ENCODE measurements at regions not wholly inside any gene's neighbourhood (a gene's known extent, or its start where the extent isn't known, plus 50 kb on each side); places are given as distances from the start of the nearest gene placed in this dataset.

DNA sequence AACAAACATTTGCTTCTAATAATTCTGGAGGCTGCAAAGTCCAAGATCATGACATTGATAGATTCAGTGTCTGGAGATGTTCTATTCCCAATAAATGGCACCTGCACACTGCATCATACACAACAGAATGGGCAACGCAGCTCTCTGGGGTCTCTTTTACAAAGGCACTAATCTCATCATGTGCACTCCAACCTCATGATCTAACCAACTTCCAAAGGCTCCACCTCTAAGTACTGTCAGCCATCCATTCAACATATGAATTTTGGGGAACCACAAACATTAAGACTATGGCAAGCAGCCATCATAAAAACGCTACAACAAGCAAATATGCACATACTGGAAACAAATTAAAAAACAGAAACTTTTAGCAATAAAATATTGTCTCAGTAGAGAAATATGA is 121.1 kb downstream of the CYLC2 start:
- TF ChIP-seq, protein P1, sequence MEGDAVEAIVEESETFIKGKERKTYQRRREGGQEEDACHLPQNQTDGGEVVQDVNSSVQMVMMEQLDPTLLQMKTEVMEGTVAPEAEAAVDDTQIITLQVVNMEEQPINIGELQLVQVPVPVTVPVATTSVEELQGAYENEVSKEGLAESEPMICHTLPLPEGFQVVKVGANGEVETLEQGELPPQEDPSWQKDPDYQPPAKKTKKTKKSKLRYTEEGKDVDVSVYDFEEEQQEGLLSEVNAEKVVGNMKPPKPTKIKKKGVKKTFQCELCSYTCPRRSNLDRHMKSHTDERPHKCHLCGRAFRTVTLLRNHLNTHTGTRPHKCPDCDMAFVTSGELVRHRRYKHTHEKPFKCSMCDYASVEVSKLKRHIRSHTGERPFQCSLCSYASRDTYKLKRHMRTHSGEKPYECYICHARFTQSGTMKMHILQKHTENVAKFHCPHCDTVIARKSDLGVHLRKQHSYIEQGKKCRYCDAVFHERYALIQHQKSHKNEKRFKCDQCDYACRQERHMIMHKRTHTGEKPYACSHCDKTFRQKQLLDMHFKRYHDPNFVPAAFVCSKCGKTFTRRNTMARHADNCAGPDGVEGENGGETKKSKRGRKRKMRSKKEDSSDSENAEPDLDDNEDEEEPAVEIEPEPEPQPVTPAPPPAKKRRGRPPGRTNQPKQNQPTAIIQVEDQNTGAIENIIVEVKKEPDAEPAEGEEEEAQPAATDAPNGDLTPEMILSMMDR (IDR thresholded peaks at IDR 0.05), result no peak
- no peak for TF ChIP-seq POLR2A (IDR thresholded peaks at IDR 0.05)

All from lower leg skin (tissue), 3 donors.